ENCODE measurements at regions not wholly inside any gene's neighbourhood (a gene's known extent, or its start where the extent isn't known, plus 50 kb on each side); places are given as distances from the start of the nearest gene placed in this dataset.
"Not testable (repeated sequence)": the region's sequence is repeated elsewhere in the genome, so short reads cannot be mapped to it uniquely, and the experiment has no call there.

GRCh38 chr16:26614237-26614841 lies 452.4 kb upstream of the C16orf82 start:
- TF ChIP-seq CTCF (IDR thresholded peaks at IDR 0.05; ENCODE audit: borderline replicate concordance, control extremely low read depth, extremely low read depth, insufficient read depth, missing control alignments): no peak
- in situ Hi-C loops (cut with MboI; ENCODE audit: low sequenced_read_pairs, unreplicated experiment): no loop called here
- no peak for DNase-seq (ENCODE audit: low spot score)

- in situ Hi-C loops (cut with MboI; ENCODE audit: low sequenced_read_pairs, unreplicated experiment): no loop called here
- no peak for DNase-seq (ENCODE audit: low spot score)
- TF ChIP-seq CTCF (IDR thresholded peaks at IDR 0.05; ENCODE audit: borderline replicate concordance, control extremely low read depth, extremely low read depth, insufficient read depth, missing control alignments): no peak
Observed at GRCh38 chr16:26623442-26623841, 443.3 kb upstream of the C16orf82 start.

GRCh38 chr16:26627958-26628357 lies 438.8 kb upstream of the C16orf82 start:
- no peak for TF ChIP-seq CTCF (IDR thresholded peaks at IDR 0.05; ENCODE audit: borderline replicate concordance, control extremely low read depth, extremely low read depth, insufficient read depth, missing control alignments)

GRCh38 chr16:26631365-26631764 lies 435.4 kb upstream of the C16orf82 start:
- in situ Hi-C loops (cut with MboI; ENCODE audit: low sequenced_read_pairs, unreplicated experiment): not testable (repeated sequence)

More at GRCh38 chr16:26627958-26628357, 438.8 kb upstream of the C16orf82 start:
- DNase-seq (ENCODE audit: low spot score): no peak
- in situ Hi-C loops (cut with MboI; ENCODE audit: low sequenced_read_pairs, unreplicated experiment): no loop called here

GRCh38 chr16:26642047-26642664 lies 424.6 kb upstream of the C16orf82 start:
- TF ChIP-seq CTCF (IDR thresholded peaks at IDR 0.05; ENCODE audit: borderline replicate concordance, control extremely low read depth, extremely low read depth, insufficient read depth, missing control alignments): no peak
- in situ Hi-C loops (cut with MboI; ENCODE audit: low sequenced_read_pairs, unreplicated experiment): no loop called here
- no peak for DNase-seq (ENCODE audit: low spot score)

More at GRCh38 chr16:26631365-26631764, 435.4 kb upstream of the C16orf82 start:
- DNase-seq (ENCODE audit: low spot score): not testable (repeated sequence)

- no peak for DNase-seq (ENCODE audit: low spot score)
- in situ Hi-C loops (cut with MboI; ENCODE audit: low sequenced_read_pairs, unreplicated experiment): no loop called here
- TF ChIP-seq CTCF (IDR thresholded peaks at IDR 0.05; ENCODE audit: borderline replicate concordance, control extremely low read depth, extremely low read depth, insufficient read depth, missing control alignments): no peak
Observed at GRCh38 chr16:26643519-26643918, 423.2 kb upstream of the C16orf82 start.

- DNase-seq (ENCODE audit: low spot score): no peak
- no peak for TF ChIP-seq CTCF (IDR thresholded peaks at IDR 0.05; ENCODE audit: borderline replicate concordance, control extremely low read depth, extremely low read depth, insufficient read depth, missing control alignments)
- in situ Hi-C loops (cut with MboI; ENCODE audit: low sequenced_read_pairs, unreplicated experiment): no loop called here
Observed at GRCh38 chr16:26644912-26645543, 421.7 kb upstream of the C16orf82 start.

Measured in GM13976 (cell line).